GM23338 (cell line): ENCODE measurements at regions not wholly inside any gene's neighbourhood (a gene's known extent, or its start where the extent isn't known, plus 50 kb on each side); places are given as distances from the start of the nearest gene placed in this dataset.

Experiments used
- ATAC-seq: fragments of 200-7000 bp; cut with Tn5 transposase; 3 replicates; pipeline ENCODE4 v1.9.1; 2020
- DNase-seq: peaks from one replicate; pipeline ENCODE4 v3.0.0-alpha.2; 2015; ENCODE audit warnings: low spot score
- H2AFZ ChIP-seq: fragments of 200-600 bp; sonication (generic); 2 replicates; pipeline ENCODE4 v1.8.0; 2016; ENCODE audit warnings: antibody characterized with exemption, mild to moderate bottlenecking, moderate library complexity
- H3F3A ChIP-seq: fragments of 200-600 bp; sonication (generic); replicated peaks from 2 replicates; pipeline ENCODE4 v1.8.0; 2017; ENCODE audit warnings: antibody characterized with exemption, mixed run types, low read depth
- H3K27ac ChIP-seq: fragments of 200-600 bp; sonication (generic); 2 replicates; pipeline ENCODE4 v1.6.1; 2016; ENCODE audit warnings: low read depth
- H3K27me3 ChIP-seq: fragments of 200-600 bp; sonication (generic); 2 replicates; pipeline ENCODE4 v1.8.0; 2016; ENCODE audit warnings: mild to moderate bottlenecking, mixed run types, moderate library complexity; ENCODE audit not compliant: insufficient read depth
- H3K36me3 ChIP-seq: fragments of 200-600 bp; sonication (generic); 2 replicates; pipeline ENCODE4 v1.8.0; 2016; ENCODE audit warnings: mild to moderate bottlenecking; ENCODE audit not compliant: insufficient read depth
- H3K4me1 ChIP-seq: fragments of 200-600 bp; sonication (generic); 2 replicates; pipeline ENCODE4 v1.8.0; 2016; ENCODE audit warnings: mild to moderate bottlenecking, moderate library complexity; ENCODE audit not compliant: insufficient read depth
- H3K4me2 ChIP-seq: fragments of 200-600 bp; sonication (generic); 2 replicates; pipeline ENCODE4 v1.7.1; 2017; ENCODE audit warnings: mixed run types
- H3K4me3 ChIP-seq: fragments of 200-600 bp; sonication (generic); 2 replicates; pipeline ENCODE4 v1.6.1; 2016; ENCODE audit warnings: mixed run types
- H3K79me2 ChIP-seq: fragments of 200-600 bp; sonication (generic); replicated peaks from 2 replicates; pipeline ENCODE4 v1.8.0; 2017; ENCODE audit warnings: mild to moderate bottlenecking; ENCODE audit not compliant: insufficient read depth
- H3K9me2 ChIP-seq: fragments of 200-600 bp; sonication (generic); 2 replicates; pipeline ENCODE4 v1.8.0; 2017; ENCODE audit not compliant: insufficient read depth
- H4K20me1 ChIP-seq: fragments of 200-600 bp; sonication (generic); replicated peaks from 2 replicates; pipeline ENCODE4 v1.8.0; 2017; ENCODE audit warnings: mild to moderate bottlenecking; ENCODE audit not compliant: insufficient read depth
- H3K27ac Mint-ChIP-seq: 2 replicates; pipeline ENCODE4 v1.8.0; 2020; ENCODE audit warnings: inconsistent platforms, mild to moderate bottlenecking, moderate library complexity, mixed read lengths
- H3K27me3 Mint-ChIP-seq: 3 replicates; pipeline ENCODE4 v1.8.0; 2022; ENCODE audit warnings: low read depth, mild to moderate bottlenecking, moderate library complexity, mixed read lengths, inconsistent platforms; ENCODE audit not compliant: insufficient read depth, poor library complexity
- H3K36me3 Mint-ChIP-seq: 3 replicates; pipeline ENCODE4 v1.8.0; 2021; ENCODE audit warnings: low read depth, mild to moderate bottlenecking, inconsistent platforms, moderate library complexity, mixed read lengths
- H3K4me1 Mint-ChIP-seq: 3 replicates; pipeline ENCODE4 v1.8.0; 2020; ENCODE audit warnings: mild to moderate bottlenecking, inconsistent platforms, mixed read lengths
- H3K4me3 Mint-ChIP-seq: 3 replicates; pipeline ENCODE4 v1.8.0; 2021; ENCODE audit warnings: moderate library complexity, mild to moderate bottlenecking, inconsistent platforms, mixed read lengths
- H3K9me3 Mint-ChIP-seq: 3 replicates; pipeline ENCODE4 v1.8.0; 2020; ENCODE audit warnings: moderate library complexity, mild to moderate bottlenecking, inconsistent platforms, mixed read lengths
- CREB1 ChIP-seq: fragments of 250-450 bp; sonication (Bioruptor Pico); IDR thresholded peaks from 2 replicates; pipeline ENCODE4 v1.5.0; 2020; ENCODE audit warnings: low read depth, mild to moderate bottlenecking, moderate library complexity
- EZH2 ChIP-seq: fragments of 200-600 bp; sonication (generic); IDR thresholded peaks from one replicate; pipeline ENCODE4 v1.8.0; 2017; ENCODE audit warnings: antibody characterized with exemption, mild to moderate bottlenecking, low read depth; ENCODE audit not compliant: unreplicated experiment
- EZH2phosphoT487 ChIP-seq: fragments of 200-600 bp; sonication (generic); IDR thresholded peaks from one replicate; pipeline ENCODE4 v1.8.1; 2018; ENCODE audit warnings: antibody characterized with exemption; ENCODE audit not compliant: unreplicated experiment
- JUNB ChIP-seq: IDR thresholded peaks from one replicate; pipeline ENCODE4 v1.6.1; 2016; ENCODE audit warnings: antibody characterized with exemption; ENCODE audit not compliant: unreplicated experiment
- NANOG ChIP-seq: IDR thresholded peaks from 2 replicates; pipeline ENCODE4 v1.6.1; 2016; ENCODE audit warnings: antibody characterized with exemption, borderline replicate concordance
- POLR2AphosphoS5 ChIP-seq: IDR thresholded peaks from 2 replicates; pipeline ENCODE4 v1.6.1; 2016; ENCODE audit warnings: antibody characterized with exemption, low read depth
- STAT1 ChIP-seq: IDR thresholded peaks from one replicate; pipeline ENCODE4 v1.6.1; 2016; ENCODE audit warnings: antibody characterized with exemption; ENCODE audit not compliant: unreplicated experiment
- ZNF114 ChIP-seq: fragments of 250-450 bp; sonication (Bioruptor Pico); IDR thresholded peaks from 2 replicates; pipeline ENCODE4 v1.5.0; 2020; ENCODE audit warnings: mild to moderate bottlenecking, moderate library complexity
- ZNF331 ChIP-seq: fragments of 250-450 bp; sonication (Bioruptor Pico); IDR thresholded peaks from 2 replicates; pipeline ENCODE4 v1.5.0; 2020; ENCODE audit warnings: low read depth, mild to moderate bottlenecking, moderate library complexity
- TF ChIP-seq, protein P1 (sequence below): fragments of 250-450 bp; sonication (Bioruptor Pico); IDR thresholded peaks from 2 replicates; pipeline ENCODE4 v1.5.0; 2020; ENCODE audit warnings: mild to moderate bottlenecking, moderate library complexity
- TF ChIP-seq, protein P2 (sequence below), 2 experiments: fragments of 200-600 bp in 1 of 2; sonication (generic) in 1 of 2; conservative IDR thresholded peaks; 2 replicates each; pipeline versions ENCODE4 v1.5.1 to v1.6.1; 2016 to 2017; ENCODE audit warnings: antibody characterized with exemption in 2 of 2, low read depth in 2 of 2, mild to moderate bottlenecking in 2 of 2, moderate library complexity in 1 of 2
- TF ChIP-seq, protein P3 (sequence below): IDR thresholded peaks from 2 replicates; pipeline ENCODE4 v1.6.1; 2016; ENCODE audit warnings: antibody characterized with exemption

DNA sequence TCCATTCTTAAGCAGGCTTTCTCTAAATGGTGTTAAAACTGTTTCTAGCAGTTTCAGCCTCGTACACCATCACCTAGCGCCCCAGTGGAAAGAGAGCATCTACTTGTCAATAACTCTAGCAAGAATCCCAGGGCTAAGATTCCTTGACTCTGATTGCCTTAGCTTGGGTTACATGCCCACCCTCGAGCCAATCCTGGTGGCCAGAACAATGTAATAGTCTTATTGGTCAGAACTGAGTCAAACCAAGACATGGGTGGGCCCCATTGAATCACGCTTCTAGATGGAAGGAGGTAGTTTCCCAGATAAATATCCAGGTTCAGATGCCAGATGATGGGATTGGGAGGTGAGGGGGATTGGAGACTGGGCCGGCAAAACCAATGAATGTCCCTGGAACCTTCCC lies 55.9 kb upstream of the MED13L start:
- Histone ChIP-seq H3K4me2 (no peak overlapping the region), H3K4me3 (no peak overlapping the region)
- no peak for DNase-seq

DNA sequence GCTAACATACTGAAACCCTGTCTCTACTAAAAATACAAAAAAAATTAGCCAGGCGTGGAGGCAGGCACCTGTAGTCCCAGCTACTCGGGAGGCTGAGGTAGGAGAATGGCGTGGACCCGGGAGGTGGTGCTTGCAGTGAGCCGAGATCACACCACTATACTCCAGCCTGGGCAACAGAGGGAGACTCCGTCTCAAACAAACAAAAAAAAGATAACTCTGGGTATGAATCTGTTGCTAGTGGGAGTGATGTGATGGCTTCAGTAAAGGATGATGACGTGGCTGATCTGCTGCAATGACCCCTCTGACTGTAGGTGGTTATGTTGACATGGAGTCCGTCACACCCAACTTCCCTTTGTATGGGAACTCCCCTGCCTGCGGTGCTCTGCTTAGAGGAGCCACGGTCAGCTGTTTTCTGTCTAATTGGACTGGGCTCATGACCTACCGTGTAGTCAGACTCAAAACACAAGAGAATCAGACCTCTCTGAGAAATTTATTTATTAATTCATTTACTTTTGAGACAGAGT lies 59.1 kb upstream of the MED13L start:
- H3K4me1 ChIP-seq: no peaks in the 10 kb centered on the region
- H3K4me1 Mint-ChIP-seq: peaks cover 20% of the 10 kb centered on the region; the same call in 2 of the 3 replicates
- H3K27ac Mint-ChIP-seq: no peak overlapping the region
- no peaks in the 10 kb centered on the region for H3K27me3 ChIP-seq
- H3K9me3 Mint-ChIP-seq: no peaks in the 10 kb centered on the region
- no peaks in the 10 kb centered on the region; the same call in 2 of the 3 replicates for H3K36me3 Mint-ChIP-seq
- no peak overlapping the region for H3K4me2 ChIP-seq
- DNase-seq (no peak), ATAC-seq (no peak)
- H3K4me3 Mint-ChIP-seq: no peak overlapping the region
- no peaks in the 10 kb centered on the region for H3K79me2 ChIP-seq
- H3F3A ChIP-seq: 0 out of 2 replicates have a peak, but pooled peaks cover 5% of the 10 kb centered on the region
- no peak overlapping the region for H3K4me3 ChIP-seq
- no peaks in the 10 kb centered on the region for H4K20me1 ChIP-seq
- no peaks in the 10 kb centered on the region for H3K36me3 ChIP-seq
- 0 out of 2 replicates have a peak overlapping the region, but pooled peaks have one; percentile 52 for H2AFZ ChIP-seq
- no peaks in the 10 kb centered on the region for H3K9me2 ChIP-seq
- H3K27ac ChIP-seq: no peak overlapping the region
- H3K27me3 Mint-ChIP-seq: peaks cover 3% of the 10 kb centered on the region
- no peak for TF ChIP-seq ZNF331 (CRISPR knock-in tag)
- no peak for TF ChIP-seq STAT1
- TF ChIP-seq ZNF114: no peak
- TF ChIP-seq, protein P1, sequence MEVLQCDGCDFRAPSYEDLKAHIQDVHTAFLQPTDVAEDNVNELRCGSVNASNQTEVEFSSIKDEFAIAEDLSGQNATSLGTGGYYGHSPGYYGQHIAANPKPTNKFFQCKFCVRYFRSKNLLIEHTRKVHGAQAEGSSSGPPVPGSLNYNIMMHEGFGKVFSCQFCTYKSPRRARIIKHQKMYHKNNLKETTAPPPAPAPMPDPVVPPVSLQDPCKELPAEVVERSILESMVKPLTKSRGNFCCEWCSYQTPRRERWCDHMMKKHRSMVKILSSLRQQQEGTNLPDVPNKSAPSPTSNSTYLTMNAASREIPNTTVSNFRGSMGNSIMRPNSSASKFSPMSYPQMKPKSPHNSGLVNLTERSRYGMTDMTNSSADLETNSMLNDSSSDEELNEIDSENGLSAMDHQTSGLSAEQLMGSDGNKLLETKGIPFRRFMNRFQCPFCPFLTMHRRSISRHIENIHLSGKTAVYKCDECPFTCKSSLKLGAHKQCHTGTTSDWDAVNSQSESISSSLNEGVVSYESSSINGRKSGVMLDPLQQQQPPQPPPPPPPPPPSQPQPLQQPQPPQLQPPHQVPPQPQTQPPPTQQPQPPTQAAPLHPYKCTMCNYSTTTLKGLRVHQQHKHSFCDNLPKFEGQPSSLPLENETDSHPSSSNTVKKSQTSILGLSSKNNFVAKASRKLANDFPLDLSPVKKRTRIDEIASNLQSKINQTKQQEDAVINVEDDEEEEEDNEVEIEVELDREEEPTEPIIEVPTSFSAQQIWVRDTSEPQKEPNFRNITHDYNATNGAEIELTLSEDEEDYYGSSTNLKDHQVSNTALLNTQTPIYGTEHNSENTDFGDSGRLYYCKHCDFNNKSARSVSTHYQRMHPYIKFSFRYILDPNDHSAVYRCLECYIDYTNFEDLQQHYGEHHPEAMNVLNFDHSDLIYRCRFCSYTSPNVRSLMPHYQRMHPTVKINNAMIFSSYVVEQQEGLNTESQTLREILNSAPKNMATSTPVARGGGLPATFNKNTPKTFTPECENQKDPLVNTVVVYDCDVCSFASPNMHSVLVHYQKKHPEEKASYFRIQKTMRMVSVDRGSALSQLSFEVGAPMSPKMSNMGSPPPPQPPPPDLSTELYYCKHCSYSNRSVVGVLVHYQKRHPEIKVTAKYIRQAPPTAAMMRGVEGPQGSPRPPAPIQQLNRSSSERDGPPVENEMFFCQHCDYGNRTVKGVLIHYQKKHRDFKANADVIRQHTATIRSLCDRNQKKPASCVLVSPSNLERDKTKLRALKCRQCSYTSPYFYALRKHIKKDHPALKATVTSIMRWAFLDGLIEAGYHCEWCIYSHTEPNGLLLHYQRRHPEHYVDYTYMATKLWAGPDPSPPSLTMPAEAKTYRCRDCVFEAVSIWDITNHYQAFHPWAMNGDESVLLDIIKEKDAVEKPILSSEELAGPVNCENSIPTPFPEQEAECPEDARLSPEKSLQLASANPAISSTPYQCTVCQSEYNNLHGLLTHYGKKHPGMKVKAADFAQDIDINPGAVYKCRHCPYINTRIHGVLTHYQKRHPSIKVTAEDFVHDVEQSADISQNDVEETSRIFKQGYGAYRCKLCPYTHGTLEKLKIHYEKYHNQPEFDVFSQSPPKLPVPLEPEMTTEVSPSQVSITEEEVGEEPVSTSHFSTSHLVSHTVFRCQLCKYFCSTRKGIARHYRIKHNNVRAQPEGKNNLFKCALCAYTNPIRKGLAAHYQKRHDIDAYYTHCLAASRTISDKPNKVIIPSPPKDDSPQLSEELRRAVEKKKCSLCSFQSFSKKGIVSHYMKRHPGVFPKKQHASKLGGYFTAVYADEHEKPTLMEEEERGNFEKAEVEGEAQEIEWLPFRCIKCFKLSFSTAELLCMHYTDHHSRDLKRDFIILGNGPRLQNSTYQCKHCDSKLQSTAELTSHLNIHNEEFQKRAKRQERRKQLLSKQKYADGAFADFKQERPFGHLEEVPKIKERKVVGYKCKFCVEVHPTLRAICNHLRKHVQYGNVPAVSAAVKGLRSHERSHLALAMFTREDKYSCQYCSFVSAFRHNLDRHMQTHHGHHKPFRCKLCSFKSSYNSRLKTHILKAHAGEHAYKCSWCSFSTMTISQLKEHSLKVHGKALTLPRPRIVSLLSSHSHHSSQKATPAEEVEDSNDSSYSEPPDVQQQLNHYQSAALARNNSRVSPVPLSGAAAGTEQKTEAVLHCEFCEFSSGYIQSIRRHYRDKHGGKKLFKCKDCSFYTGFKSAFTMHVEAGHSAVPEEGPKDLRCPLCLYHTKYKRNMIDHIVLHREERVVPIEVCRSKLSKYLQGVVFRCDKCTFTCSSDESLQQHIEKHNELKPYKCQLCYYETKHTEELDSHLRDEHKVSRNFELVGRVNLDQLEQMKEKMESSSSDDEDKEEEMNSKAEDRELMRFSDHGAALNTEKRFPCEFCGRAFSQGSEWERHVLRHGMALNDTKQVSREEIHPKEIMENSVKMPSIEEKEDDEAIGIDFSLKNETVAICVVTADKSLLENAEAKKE (CRISPR knock-in tag): no peak
- no peak for TF ChIP-seq POLR2AphosphoS5
- TF ChIP-seq, protein P2, sequence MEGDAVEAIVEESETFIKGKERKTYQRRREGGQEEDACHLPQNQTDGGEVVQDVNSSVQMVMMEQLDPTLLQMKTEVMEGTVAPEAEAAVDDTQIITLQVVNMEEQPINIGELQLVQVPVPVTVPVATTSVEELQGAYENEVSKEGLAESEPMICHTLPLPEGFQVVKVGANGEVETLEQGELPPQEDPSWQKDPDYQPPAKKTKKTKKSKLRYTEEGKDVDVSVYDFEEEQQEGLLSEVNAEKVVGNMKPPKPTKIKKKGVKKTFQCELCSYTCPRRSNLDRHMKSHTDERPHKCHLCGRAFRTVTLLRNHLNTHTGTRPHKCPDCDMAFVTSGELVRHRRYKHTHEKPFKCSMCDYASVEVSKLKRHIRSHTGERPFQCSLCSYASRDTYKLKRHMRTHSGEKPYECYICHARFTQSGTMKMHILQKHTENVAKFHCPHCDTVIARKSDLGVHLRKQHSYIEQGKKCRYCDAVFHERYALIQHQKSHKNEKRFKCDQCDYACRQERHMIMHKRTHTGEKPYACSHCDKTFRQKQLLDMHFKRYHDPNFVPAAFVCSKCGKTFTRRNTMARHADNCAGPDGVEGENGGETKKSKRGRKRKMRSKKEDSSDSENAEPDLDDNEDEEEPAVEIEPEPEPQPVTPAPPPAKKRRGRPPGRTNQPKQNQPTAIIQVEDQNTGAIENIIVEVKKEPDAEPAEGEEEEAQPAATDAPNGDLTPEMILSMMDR (conservative IDR thresholded peaks at IDR 0.05; ENCODE audit: low read depth in 2 of 2): no peak
- no peak for TF ChIP-seq NANOG
- no peak for TF ChIP-seq EZH2
- no peak for TF ChIP-seq EZH2phosphoT487
- TF ChIP-seq CREB1: no peak
- TF ChIP-seq JUNB: no peak
- TF ChIP-seq, protein P3, sequence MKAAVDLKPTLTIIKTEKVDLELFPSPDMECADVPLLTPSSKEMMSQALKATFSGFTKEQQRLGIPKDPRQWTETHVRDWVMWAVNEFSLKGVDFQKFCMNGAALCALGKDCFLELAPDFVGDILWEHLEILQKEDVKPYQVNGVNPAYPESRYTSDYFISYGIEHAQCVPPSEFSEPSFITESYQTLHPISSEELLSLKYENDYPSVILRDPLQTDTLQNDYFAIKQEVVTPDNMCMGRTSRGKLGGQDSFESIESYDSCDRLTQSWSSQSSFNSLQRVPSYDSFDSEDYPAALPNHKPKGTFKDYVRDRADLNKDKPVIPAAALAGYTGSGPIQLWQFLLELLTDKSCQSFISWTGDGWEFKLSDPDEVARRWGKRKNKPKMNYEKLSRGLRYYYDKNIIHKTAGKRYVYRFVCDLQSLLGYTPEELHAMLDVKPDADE: no peak

More for the DNA sequence above, 55.9 kb upstream of the MED13L start:
- no peaks in the 10 kb centered on the region for H3K9me3 Mint-ChIP-seq
- Histone ChIP-seq H3K27me3 (no peaks in the 10 kb centered on the region), H3K79me2 (no peaks in the 10 kb centered on the region), H3K27ac (no peak overlapping the region), H3K9me2 (no peaks in the 10 kb centered on the region), H3K4me1 (no peaks in the 10 kb centered on the region), H3F3A (0 out of 2 replicates have a peak, but pooled peaks cover 5% of the 10 kb centered on the region), H4K20me1 (no peaks in the 10 kb centered on the region), H2AFZ (peak overlapping the region; percentile 85), H3K36me3 (no peaks in the 10 kb centered on the region)
- no peak for ATAC-seq
- no peak overlapping the region for H3K4me3 Mint-ChIP-seq
- H3K27me3 Mint-ChIP-seq: peaks cover 4% of the 10 kb centered on the region
- no peaks in the 10 kb centered on the region for H3K36me3 Mint-ChIP-seq
- no peak for TF ChIP-seq EZH2phosphoT487
- H3K27ac Mint-ChIP-seq: no peak overlapping the region
- peaks cover 13% of the 10 kb centered on the region; the same call in 2 of the 3 replicates for H3K4me1 Mint-ChIP-seq
